ENCODE measurements at regions not wholly inside any gene's neighbourhood (a gene's known extent, or its start where the extent isn't known, plus 50 kb on each side); places are given as distances from the start of the nearest gene placed in this dataset.

- TF ChIP-seq POLR2A (IDR thresholded peaks at IDR 0.05; ENCODE audit: extremely low read depth, insufficient read length) (no peak), CTCF (IDR thresholded peaks at IDR 0.05; ENCODE audit: low read depth, low read length) (no peak), MYC (IDR thresholded peaks at IDR 0.05; ENCODE audit: low read depth, low read length) (no peak), MAX (IDR thresholded peaks at IDR 0.05; ENCODE audit: low read depth, low read length) (no peak)
Measured at GRCh38 chr4:120198411-120198810, 131.8 kb upstream of the MAD2L1 start.
